GM12873 (cell line): ENCODE measurements at regions not wholly inside any gene's neighbourhood (a gene's known extent, or its start where the extent isn't known, plus 50 kb on each side); places are given as distances from the start of the nearest gene placed in this dataset.

ENCODE experiments used
- CTCF ChIP-seq: IDR thresholded peaks from 2 replicates; pipeline ENCODE4 v1.5.1; 2012; ENCODE audit warnings: low read depth, mild to moderate bottlenecking, moderate library complexity, low read length, control low read depth; ENCODE audit not compliant: insufficient read depth; ENCODE audit errors: missing control alignments

- peak; percentile 75 for TF ChIP-seq CTCF
Measured at GRCh38 chr9:109972026-109972882, 192.3 kb downstream of the PALM2AKAP2 start.

- no peak for TF ChIP-seq CTCF
Measured at GRCh38 chr9:109973336-109973735, 193.3 kb downstream of the PALM2AKAP2 start.

DNA sequence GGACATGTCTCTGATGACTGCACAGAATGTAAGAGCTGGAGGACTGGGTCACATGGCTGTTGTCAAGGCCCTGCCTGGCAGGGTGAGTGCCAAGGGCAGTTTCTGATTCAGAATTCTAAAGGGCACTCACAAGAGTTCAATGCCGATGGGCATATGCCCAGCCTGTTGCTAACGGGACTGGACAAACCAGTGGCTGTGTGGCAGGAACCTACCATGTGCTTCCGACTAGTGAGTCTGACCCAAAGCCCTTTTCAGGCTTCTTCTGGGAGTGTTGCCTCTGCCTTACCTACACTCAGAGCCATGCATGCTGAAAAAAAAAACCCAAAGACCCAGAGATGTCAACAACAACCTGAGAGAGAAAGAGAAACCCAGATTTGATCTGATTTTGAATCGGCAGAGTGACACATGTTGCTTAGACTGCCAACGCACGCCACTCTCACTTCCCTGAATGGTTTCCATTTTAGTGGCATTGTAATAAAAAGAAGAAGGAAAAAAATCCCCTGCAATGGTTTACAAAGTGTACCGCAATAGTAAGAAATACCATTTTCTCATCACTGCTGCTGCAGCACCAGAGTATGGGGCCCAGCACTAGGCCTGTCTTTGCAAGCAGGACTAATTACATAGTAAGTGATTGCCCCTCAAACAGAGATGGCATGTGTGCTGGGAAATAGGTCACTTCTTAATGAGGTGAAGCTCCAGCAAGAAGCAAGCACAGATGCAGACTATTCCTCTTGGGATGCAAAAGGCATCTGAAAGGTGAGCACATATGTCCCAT lies 194.3 kb downstream of the PALM2AKAP2 start:
- TF ChIP-seq CTCF: no peak

- no peak for TF ChIP-seq CTCF
Measured at GRCh38 chr9:109974918-109975276, 194.9 kb downstream of the PALM2AKAP2 start.

DNA sequence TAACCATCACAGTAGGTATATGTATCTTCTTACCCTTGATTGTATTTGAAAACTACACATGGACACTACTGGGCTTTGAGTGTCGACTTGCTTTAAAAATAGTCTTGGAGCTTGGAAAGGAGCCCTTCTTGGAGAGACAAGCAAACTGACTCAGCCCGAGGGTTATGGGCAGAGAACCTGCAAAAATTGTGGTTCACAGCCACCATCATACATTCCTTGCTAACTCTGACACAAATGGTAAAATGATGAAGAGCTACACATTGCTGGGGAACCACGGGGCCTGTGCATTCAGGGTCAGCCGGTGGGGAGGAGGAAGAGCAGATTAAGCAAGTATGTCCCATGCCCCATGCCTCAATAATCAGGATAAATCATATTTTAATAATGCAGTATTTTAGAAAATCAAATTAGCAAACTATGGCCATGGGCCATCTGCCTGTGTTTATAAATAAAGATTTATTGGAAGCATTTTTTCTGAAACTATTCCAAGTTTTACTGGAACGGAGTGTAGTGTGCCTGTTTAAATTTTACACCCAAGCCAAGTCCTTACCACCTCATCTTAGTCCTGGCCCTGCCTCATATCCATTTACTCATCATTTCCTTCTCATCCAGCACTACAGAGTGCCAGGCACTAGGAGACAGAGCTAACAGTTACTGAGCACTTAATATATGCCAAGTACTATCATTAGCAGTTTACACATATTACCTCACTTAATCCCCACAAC lies 195.7 kb downstream of the PALM2AKAP2 start:
- TF ChIP-seq CTCF: no peak

GRCh38 chr9:109976303-109976702 lies 196.3 kb downstream of the PALM2AKAP2 start:
- TF ChIP-seq CTCF: no peak

DNA sequence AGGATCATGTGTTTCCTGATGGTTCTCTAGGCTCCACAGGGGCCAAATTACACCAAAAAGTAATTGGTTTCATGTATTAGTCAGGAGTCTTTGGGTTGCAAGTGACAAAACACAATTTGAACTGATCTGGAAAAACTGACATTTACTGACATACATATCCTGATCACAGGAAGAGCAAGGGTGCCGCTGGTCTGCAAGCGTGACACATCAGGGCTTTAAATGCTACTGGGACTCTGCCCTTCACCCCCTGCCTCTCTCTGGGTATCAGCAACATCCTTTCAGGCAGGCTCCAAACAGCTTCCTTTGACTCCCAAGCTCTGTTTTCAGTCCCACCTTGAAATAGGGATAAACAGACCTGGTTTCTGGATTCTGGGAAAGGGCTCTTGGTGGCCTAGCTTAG lies 197.5 kb downstream of the PALM2AKAP2 start:
- TF ChIP-seq CTCF: no peak
